GM12875 (cell line): ENCODE measurements at regions not wholly inside any gene's neighbourhood (a gene's known extent, or its start where the extent isn't known, plus 50 kb on each side); places are given as distances from the start of the nearest gene placed in this dataset.

Source experiments
- H3K4me3 ChIP-seq: one replicate; pipeline ENCODE4 v1.5.1; 2011; ENCODE audit warnings: low read depth, low read length, control low read depth
- TF ChIP-seq, protein P1 (sequence below): IDR thresholded peaks from 2 replicates; pipeline ENCODE4 v1.5.1; 2011; ENCODE audit warnings: low read depth, mild to moderate bottlenecking, control low read depth, inconsistent platforms, low read length, moderate library complexity, borderline replicate concordance; ENCODE audit not compliant: insufficient read depth

GRCh38 chr12:93176165-93176564 lies 201.6 kb upstream of the NUDT4 start:
- TF ChIP-seq, protein P1, sequence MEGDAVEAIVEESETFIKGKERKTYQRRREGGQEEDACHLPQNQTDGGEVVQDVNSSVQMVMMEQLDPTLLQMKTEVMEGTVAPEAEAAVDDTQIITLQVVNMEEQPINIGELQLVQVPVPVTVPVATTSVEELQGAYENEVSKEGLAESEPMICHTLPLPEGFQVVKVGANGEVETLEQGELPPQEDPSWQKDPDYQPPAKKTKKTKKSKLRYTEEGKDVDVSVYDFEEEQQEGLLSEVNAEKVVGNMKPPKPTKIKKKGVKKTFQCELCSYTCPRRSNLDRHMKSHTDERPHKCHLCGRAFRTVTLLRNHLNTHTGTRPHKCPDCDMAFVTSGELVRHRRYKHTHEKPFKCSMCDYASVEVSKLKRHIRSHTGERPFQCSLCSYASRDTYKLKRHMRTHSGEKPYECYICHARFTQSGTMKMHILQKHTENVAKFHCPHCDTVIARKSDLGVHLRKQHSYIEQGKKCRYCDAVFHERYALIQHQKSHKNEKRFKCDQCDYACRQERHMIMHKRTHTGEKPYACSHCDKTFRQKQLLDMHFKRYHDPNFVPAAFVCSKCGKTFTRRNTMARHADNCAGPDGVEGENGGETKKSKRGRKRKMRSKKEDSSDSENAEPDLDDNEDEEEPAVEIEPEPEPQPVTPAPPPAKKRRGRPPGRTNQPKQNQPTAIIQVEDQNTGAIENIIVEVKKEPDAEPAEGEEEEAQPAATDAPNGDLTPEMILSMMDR: no peak
- no peak overlapping the region for H3K4me3 ChIP-seq

DNA sequence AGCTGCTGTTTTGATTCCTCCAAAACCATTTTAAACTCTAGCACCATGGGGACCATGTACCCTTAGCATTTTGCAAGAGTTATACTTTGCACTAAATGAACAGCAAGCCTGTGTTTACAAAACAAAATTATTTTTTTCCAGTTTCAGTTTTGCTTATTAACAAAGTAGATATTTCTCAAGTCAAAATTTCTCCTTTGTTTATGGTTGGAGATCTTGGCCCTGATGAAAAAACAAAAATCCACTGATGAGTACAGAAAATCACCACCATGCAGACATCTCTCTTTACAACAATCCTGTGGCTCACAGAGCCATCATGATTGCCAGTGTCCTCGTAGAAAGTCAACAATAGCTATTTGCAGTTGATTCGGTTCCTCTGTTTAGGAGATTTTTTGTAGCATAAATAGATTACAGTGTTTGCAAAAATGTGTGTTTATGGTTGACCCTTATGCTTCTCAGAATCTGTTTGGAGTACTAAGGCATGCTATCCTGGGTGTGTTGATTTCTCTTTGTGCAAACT lies 201.1 kb upstream of the NUDT4 start:
- H3K4me3 ChIP-seq: no peak overlapping the region
- TF ChIP-seq, protein P1: no peak

- TF ChIP-seq, protein P1: no peak
- no peak overlapping the region for H3K4me3 ChIP-seq
These were observed 200.2 kb upstream of the NUDT4 start for GRCh38 chr12:93177208-93178153.

DNA sequence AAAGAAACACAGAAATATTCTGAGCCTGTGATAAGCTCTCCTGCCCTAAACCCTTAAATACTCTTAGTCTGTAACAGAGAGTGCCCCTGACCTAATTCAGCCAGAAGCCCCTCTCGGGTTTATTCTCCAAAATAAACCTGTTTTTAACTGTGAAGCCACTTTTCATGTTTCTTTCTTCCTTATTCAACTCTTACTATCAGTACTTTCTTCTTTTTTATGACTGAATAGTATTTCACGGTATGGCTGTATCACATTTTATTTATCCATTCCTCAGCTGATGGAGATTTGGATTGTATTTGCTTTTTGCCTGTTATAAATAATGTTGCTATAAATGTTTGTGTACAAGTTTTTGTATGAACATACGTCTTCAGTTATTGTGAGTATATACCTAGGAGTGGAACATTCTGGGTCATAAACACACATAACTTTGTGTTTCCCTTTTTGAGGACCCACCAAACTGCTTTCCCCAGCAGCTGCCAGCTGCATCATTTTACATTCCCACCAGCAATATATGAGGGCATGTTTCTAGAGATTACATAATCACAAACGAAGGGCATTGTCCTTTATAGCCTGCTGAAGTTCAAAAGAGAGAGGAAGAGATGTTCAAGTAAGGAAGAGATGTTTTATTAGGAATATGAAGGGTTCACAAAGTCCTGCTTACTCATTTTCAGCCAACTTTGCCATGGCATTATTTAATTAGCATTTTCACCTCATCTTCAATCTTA lies 199.4 kb upstream of the NUDT4 start:
- TF ChIP-seq, protein P1: no peak
- H3K4me3 ChIP-seq: no peak overlapping the region

- H3K4me3 ChIP-seq: no peak overlapping the region
- TF ChIP-seq, protein P1: no peak
These were observed 197.9 kb upstream of the NUDT4 start for GRCh38 chr12:93179792-93180191.

GRCh38 chr12:93180566-93180965 lies 197.2 kb upstream of the NUDT4 start:
- TF ChIP-seq, protein P1: no peak
- no peak overlapping the region for H3K4me3 ChIP-seq
